Immature natural killer cell (primary cell): ENCODE measurements at regions not wholly inside any gene's neighbourhood (a gene's known extent, or its start where the extent isn't known, plus 50 kb on each side); places are given as distances from the start of the nearest gene placed in this dataset.

Experiments
- DNase-seq, 3 donors: peaks; one replicate each; pipeline ENCODE4 v3.0.0; 2022; ENCODE audit warnings: mixed read lengths in 1 of 3
- H3K27ac Mint-ChIP-seq, 6 donors: one replicate each; pipeline ENCODE4 v1.8.0; 2020; ENCODE audit warnings: mixed read lengths in 6 of 6, mild to moderate bottlenecking in 5 of 6, inconsistent platforms in 4 of 6, moderate library complexity in 3 of 6
- H3K27me3 Mint-ChIP-seq, 3 donors: one replicate each; pipeline ENCODE4 v1.8.0; 2020 to 2021; ENCODE audit warnings: low read depth in 3 of 3, mild to moderate bottlenecking in 3 of 3, mixed read lengths in 3 of 3, moderate library complexity in 3 of 3, inconsistent platforms in 1 of 3
- H3K36me3 Mint-ChIP-seq, 3 donors: one replicate each; pipeline ENCODE4 v1.8.0; 2020; ENCODE audit warnings: mixed read lengths in 3 of 3, inconsistent platforms in 2 of 3, mild to moderate bottlenecking in 2 of 3
- H3K4me1 Mint-ChIP-seq, 2 donors: one replicate each; pipeline ENCODE4 v1.8.0; 2020; ENCODE audit warnings: inconsistent platforms in 2 of 2, mild to moderate bottlenecking in 2 of 2, mixed read lengths in 2 of 2, moderate library complexity in 1 of 2
- H3K4me3 Mint-ChIP-seq, 5 donors: one replicate each; pipeline ENCODE4 v1.8.0; 2020; ENCODE audit warnings: mild to moderate bottlenecking in 5 of 5, mixed read lengths in 5 of 5, inconsistent platforms in 3 of 5, moderate library complexity in 3 of 5
- H3K9me3 Mint-ChIP-seq, 6 donors: one replicate each; pipeline ENCODE4 v1.8.0; 2020; ENCODE audit warnings: mild to moderate bottlenecking in 6 of 6, mixed read lengths in 6 of 6, inconsistent platforms in 4 of 6, moderate library complexity in 3 of 6

DNA sequence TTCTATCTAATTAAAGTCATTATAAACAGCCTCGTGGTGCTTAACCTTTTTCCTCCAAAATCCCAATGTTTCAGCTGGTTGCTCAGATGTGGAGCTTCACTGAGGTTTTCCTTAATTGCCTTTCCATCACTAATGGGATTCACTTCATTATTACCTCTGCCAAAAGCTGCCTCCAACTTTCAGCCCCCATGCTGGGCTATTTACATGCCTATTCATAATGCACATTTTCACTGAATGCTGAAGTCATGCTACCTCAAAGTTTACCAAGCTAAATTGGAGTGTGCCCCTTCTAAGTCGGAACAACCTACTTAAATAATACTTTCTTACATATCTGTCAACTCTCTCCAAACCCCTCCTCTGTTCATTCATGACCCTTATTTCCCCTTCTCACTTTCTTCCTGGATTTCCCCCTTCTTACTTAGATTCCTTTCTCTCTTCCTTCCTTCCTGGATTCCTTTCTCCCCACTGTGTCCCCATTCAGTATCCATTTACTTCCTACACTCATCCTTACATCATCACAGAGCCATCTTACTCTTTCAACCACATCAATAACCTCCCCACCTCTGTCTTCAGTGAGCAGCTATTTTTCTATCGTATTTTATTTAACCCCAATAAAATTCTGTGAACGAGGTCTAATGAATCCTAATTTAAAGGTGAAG, 887.3 kb upstream of the TENM4 start:
- Mint-ChIP-seq H3K27ac (no peak overlapping the region), H3K9me3 (peaks cover 8 to 51% (median 19%) of the 10 kb centered on the region in 6 donors), H3K36me3 (peaks cover 0 to 3% (median 0%) of the 10 kb centered on the region in 3 donors), H3K27me3 (peaks cover 0 to 2% (median 2%) of the 10 kb centered on the region in 3 donors), H3K4me1 (no peaks in the 10 kb centered on the region), H3K4me3 (no peak overlapping the region)
- DNase-seq, result no peak

DNA sequence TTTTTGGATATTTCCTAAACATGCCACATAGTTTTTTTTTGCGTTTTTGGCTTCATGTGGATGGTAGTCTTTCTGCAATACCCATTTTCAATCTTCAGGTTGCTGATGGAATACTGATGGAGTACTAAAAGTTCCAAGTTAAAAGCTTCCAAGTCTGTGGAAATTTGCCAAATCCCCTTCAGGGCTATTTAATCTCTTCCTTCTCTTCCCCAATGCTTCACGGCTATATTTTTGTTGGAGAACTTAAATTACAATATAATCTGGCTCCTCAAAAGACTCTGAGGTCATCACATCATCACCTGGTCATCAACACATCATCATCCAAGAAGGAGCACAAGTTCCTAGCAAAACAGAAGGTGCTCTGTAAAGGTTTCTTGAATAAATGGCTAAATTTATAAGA, 881.0 kb upstream of the TENM4 start:
- no peak for DNase-seq
- no peaks in the 10 kb centered on the region for H3K36me3 Mint-ChIP-seq

DNA sequence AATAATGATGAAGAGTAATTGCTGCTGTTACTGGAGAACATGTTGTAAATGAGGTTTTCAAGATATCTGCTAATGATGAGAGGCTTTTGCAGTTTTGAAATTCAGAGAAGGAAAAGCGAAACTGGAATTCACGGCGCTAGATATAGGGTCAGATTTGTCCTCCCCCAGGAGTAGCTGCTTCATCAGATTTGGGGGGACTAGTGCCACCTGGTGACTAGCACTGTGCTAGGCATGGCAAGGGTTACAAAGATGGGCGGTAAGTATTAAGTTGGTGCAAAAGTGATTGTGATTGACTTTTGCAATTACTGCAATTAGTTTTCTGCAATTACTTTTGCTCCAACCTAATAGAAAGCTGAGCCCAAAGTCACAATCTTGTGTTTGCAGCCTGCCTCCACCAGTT, 879.9 kb upstream of the TENM4 start:
- Mint-ChIP-seq H3K4me3 (no peak overlapping the region), H3K27ac (no peak overlapping the region), H3K4me1 (no peaks in the 10 kb centered on the region), H3K9me3 (peaks cover 6 to 58% (median 21%) of the 10 kb centered on the region in 6 donors), H3K36me3 (no peaks in the 10 kb centered on the region), H3K27me3 (peaks cover 0 to 2% (median 2%) of the 10 kb centered on the region in 3 donors)
- no peak for DNase-seq

More for the DNA sequence above, 881.0 kb upstream of the TENM4 start:
- H3K4me1 Mint-ChIP-seq, result no peaks in the 10 kb centered on the region
- peaks cover 2 to 55% (median 17%) of the 10 kb centered on the region in 6 donors for H3K9me3 Mint-ChIP-seq
- H3K27me3 Mint-ChIP-seq, result peaks cover 0 to 2% (median 2%) of the 10 kb centered on the region in 3 donors
- no peak overlapping the region for H3K27ac Mint-ChIP-seq
- no peak overlapping the region for H3K4me3 Mint-ChIP-seq

DNA sequence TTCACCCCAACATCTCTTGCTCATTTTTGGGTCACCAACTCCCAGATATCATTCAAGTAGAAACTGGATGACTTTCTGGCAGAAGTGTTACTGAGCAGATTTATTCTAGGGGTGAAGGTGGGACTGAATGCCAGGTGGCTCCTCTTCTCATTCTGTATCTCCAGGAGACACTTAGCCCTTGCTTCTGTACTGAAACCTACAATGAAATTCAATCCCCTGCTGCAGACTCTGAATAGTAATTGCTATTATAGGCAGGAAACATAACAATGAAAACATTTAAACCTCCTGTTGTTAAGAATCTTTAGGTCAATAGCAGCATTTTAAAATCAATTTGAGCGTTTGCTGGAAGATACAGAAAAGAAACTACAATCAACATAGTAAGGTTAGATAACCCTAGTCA, 879.4 kb upstream of the TENM4 start:
- Mint-ChIP-seq H3K27me3 (peaks cover 0 to 2% (median 2%) of the 10 kb centered on the region in 3 donors), H3K9me3 (peaks cover 7 to 58% (median 22%) of the 10 kb centered on the region in 6 donors), H3K27ac (no peak overlapping the region)

DNA sequence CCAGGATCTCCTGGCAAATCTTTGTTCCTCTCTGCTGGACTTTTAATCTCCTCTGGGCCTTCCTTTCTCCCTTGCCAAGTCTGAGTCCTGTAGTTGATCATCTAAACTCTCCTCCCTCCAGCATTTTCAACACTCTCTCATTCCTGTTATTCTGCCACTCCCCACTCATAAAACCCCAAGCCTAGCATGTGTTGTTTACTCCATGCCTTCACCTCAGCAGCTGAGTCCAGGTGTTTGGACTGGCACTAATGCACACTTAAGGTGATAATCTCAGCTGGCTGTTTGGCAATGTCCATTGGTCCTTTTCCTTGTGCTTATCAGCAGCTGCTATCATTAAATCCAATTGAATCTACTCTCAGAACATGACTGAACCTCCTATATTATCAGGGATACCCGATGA, 876.8 kb upstream of the TENM4 start:
- Mint-ChIP-seq H3K4me3 (no peak overlapping the region), H3K4me1 (no peaks in the 10 kb centered on the region), H3K9me3 (peaks cover 4 to 49% (median 16%) of the 10 kb centered on the region in 6 donors), H3K27ac (no peak overlapping the region), H3K36me3 (no peaks in the 10 kb centered on the region), H3K27me3 (no peaks in the 10 kb centered on the region)
- DNase-seq, result no peak

More for the DNA sequence above, 879.4 kb upstream of the TENM4 start:
- DNase-seq, result no peak
- no peak overlapping the region for H3K4me3 Mint-ChIP-seq
- no peaks in the 10 kb centered on the region for H3K36me3 Mint-ChIP-seq
- no peaks in the 10 kb centered on the region for H3K4me1 Mint-ChIP-seq

DNA sequence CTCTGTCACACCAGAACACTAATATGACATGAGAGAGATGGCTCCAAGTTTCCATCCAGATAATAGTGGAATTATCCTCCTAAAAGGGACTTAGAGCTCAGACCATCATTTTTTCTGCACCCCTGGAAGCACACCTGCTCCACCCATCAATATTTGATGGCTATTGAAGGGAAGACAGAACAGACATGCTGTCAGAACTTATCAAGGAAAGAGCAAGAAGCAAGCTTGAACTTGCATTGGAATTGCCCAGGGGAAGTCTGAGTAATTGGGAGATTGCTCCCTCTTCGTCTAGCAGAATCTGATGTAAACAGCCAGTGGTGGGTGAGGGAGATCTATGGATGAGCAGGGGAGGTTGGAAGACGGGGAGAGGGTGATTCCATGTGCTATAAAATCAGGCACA, 874.4 kb upstream of the TENM4 start:
- Mint-ChIP-seq H3K9me3 (peaks cover 4 to 41% (median 15%) of the 10 kb centered on the region in 6 donors), H3K4me1 (no peaks in the 10 kb centered on the region), H3K27ac (no peak overlapping the region)

GRCh38 chr11:80309301-80309700, 868.5 kb upstream of the TENM4 start:
- H3K4me3 Mint-ChIP-seq, result no peak overlapping the region
- no peaks in the 10 kb centered on the region for H3K4me1 Mint-ChIP-seq
- H3K27ac Mint-ChIP-seq, result no peak overlapping the region
- no peak for DNase-seq
- no peaks in the 10 kb centered on the region for H3K36me3 Mint-ChIP-seq
- H3K9me3 Mint-ChIP-seq, result peaks cover 8 to 16% (median 13%) of the 10 kb centered on the region in 6 donors
- peaks cover 0 to 3% (median 0%) of the 10 kb centered on the region in 3 donors for H3K27me3 Mint-ChIP-seq

More for the DNA sequence above, 874.4 kb upstream of the TENM4 start:
- no peak for DNase-seq
- Mint-ChIP-seq H3K27me3 (no peaks in the 10 kb centered on the region), H3K4me3 (no peak overlapping the region), H3K36me3 (no peaks in the 10 kb centered on the region)

GRCh38 chr11:80307676-80308075, 866.8 kb upstream of the TENM4 start:
- H3K27me3 Mint-ChIP-seq, result peaks cover 0 to 3% (median 0%) of the 10 kb centered on the region in 3 donors
- H3K4me3 Mint-ChIP-seq, result no peak overlapping the region
- H3K4me1 Mint-ChIP-seq, result no peaks in the 10 kb centered on the region
- no peak overlapping the region for H3K27ac Mint-ChIP-seq
- DNase-seq, result no peak
- peaks cover 0 to 4% (median 0%) of the 10 kb centered on the region in 3 donors for H3K36me3 Mint-ChIP-seq
- H3K9me3 Mint-ChIP-seq, result peaks cover 8 to 24% (median 21%) of the 10 kb centered on the region in 6 donors

- Mint-ChIP-seq H3K9me3 (peaks cover 0 to 38% (median 22%) of the 10 kb centered on the region in 6 donors), H3K4me3 (no peak overlapping the region), H3K36me3 (peaks cover 0 to 5% (median 0%) of the 10 kb centered on the region in 3 donors), H3K27ac (no peak overlapping the region), H3K27me3 (no peaks in the 10 kb centered on the region), H3K4me1 (no peaks in the 10 kb centered on the region)
- DNase-seq, result no peak
Observed at GRCh38 chr11:80297858-80298632, 857.2 kb upstream of the TENM4 start.

GRCh38 chr11:80293293-80293692, 852.5 kb upstream of the TENM4 start:
- H3K4me1 Mint-ChIP-seq, result no peaks in the 10 kb centered on the region
- no peaks in the 10 kb centered on the region for H3K27me3 Mint-ChIP-seq
- H3K4me3 Mint-ChIP-seq, result no peak overlapping the region

GRCh38 chr11:80284946-80285785, 844.3 kb upstream of the TENM4 start:
- Mint-ChIP-seq H3K27ac (no peak overlapping the region), H3K36me3 (no peaks in the 10 kb centered on the region), H3K4me1 (no peaks in the 10 kb centered on the region)

More at GRCh38 chr11:80293293-80293692, 852.5 kb upstream of the TENM4 start:
- no peak overlapping the region for H3K27ac Mint-ChIP-seq
- H3K9me3 Mint-ChIP-seq, result peaks cover 8 to 52% (median 15%) of the 10 kb centered on the region in 6 donors
- DNase-seq, result no peak
- no peaks in the 10 kb centered on the region for H3K36me3 Mint-ChIP-seq

GRCh38 chr11:80282643-80283042, 841.8 kb upstream of the TENM4 start:
- H3K4me1 Mint-ChIP-seq, result no peaks in the 10 kb centered on the region

More at GRCh38 chr11:80284946-80285785, 844.3 kb upstream of the TENM4 start:
- DNase-seq, result no peak
- H3K9me3 Mint-ChIP-seq, result peaks cover 14 to 43% (median 22%) of the 10 kb centered on the region in 6 donors
- no peaks in the 10 kb centered on the region for H3K27me3 Mint-ChIP-seq
- no peak overlapping the region for H3K4me3 Mint-ChIP-seq

DNA sequence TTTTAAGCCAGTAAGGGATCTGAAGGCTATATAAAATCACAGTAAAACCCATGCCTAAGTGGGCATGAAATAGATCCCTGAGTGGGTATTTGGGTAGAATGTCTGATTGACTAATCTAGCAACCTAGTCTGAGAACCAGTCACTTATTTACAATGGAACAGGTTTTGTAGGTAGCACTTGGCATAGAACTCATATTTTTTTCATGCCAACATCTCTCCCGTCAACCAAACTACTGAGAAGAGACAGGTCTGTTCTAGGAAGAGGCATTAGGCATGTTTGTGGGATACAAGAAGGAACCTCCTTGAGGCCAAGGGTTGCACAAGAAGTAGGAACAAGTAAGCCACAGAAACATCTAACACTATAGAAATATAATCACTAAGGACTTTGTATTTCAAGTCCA, 840.4 kb upstream of the TENM4 start:
- peaks cover 9 to 33% (median 18%) of the 10 kb centered on the region in 6 donors for H3K9me3 Mint-ChIP-seq
- no peak overlapping the region for H3K4me3 Mint-ChIP-seq
- H3K27ac Mint-ChIP-seq, result no peak overlapping the region
- H3K36me3 Mint-ChIP-seq, result no peaks in the 10 kb centered on the region
- DNase-seq, result no peak
- no peaks in the 10 kb centered on the region for H3K4me1 Mint-ChIP-seq
- H3K27me3 Mint-ChIP-seq, result no peaks in the 10 kb centered on the region

More at GRCh38 chr11:80282643-80283042, 841.8 kb upstream of the TENM4 start:
- no peak for DNase-seq
- no peak overlapping the region for H3K4me3 Mint-ChIP-seq
- no peak overlapping the region for H3K27ac Mint-ChIP-seq
- H3K9me3 Mint-ChIP-seq, result peaks cover 12 to 30% (median 20%) of the 10 kb centered on the region in 6 donors
- H3K27me3 Mint-ChIP-seq, result no peaks in the 10 kb centered on the region
- H3K36me3 Mint-ChIP-seq, result no peaks in the 10 kb centered on the region
